Neuronal stem cell (in vitro differentiated cells): ENCODE measurements at regions not wholly inside any gene's neighbourhood (a gene's known extent, or its start where the extent isn't known, plus 50 kb on each side); places are given as distances from the start of the nearest gene placed in this dataset.
A peak's percentile ranks its signal among the peaks of the same experiment; 100 is the strongest.

Source experiments
- DNase-seq: peaks from one replicate; pipeline ENCODE4 v3.0.0-alpha.2; 2013; ENCODE audit warnings: low spot score
- H2AFZ ChIP-seq: one replicate; pipeline ENCODE4 v1.6.1; 2013; ENCODE audit warnings: mild to moderate bottlenecking, low read length, inconsistent platforms
- H2AK5ac ChIP-seq: 2 replicates; pipeline ENCODE4 v1.6.1; 2013; ENCODE audit warnings: low read depth, mild to moderate bottlenecking, inconsistent platforms, low read length, moderate library complexity, mixed read lengths
- H2BK120ac ChIP-seq: 2 replicates; pipeline ENCODE4 v1.6.1; 2013; ENCODE audit warnings: low read depth, mild to moderate bottlenecking, inconsistent platforms, low read length, moderate library complexity, mixed read lengths
- H2BK12ac ChIP-seq: one replicate; pipeline ENCODE4 v1.6.1; 2013; ENCODE audit warnings: low read length, inconsistent platforms
- H2BK15ac ChIP-seq: 2 replicates; pipeline ENCODE4 v1.6.1; 2013; ENCODE audit warnings: mild to moderate bottlenecking, low read length, inconsistent platforms, mixed read lengths
- H2BK5ac ChIP-seq: one replicate; pipeline ENCODE4 v1.6.1; 2013; ENCODE audit warnings: inconsistent platforms, mild to moderate bottlenecking, low read length, moderate library complexity
- H3K14ac ChIP-seq: one replicate; pipeline ENCODE4 v1.6.1; 2013; ENCODE audit warnings: low read length, inconsistent platforms
- H3K18ac ChIP-seq: 2 replicates; pipeline ENCODE4 v1.6.1; 2013; ENCODE audit warnings: low read length, inconsistent platforms
- H3K23ac ChIP-seq: 2 replicates; pipeline ENCODE4 v1.6.1; 2013; ENCODE audit warnings: low read depth, mild to moderate bottlenecking, mixed read lengths, low read length, inconsistent platforms; ENCODE audit not compliant: poor library complexity
- H3K27ac ChIP-seq: replicated peaks from 3 replicates; pipeline ENCODE4 v1.5.1; 2013; ENCODE audit warnings: low read length, inconsistent platforms
- H3K27me3 ChIP-seq, 3 experiments: 2 replicates each; pipeline ENCODE4 v1.6.1; 2013; ENCODE audit warnings: low read length in 3 of 3, mild to moderate bottlenecking in 2 of 3, inconsistent platforms in 1 of 3, low read depth in 1 of 3, mixed read lengths in 1 of 3, moderate library complexity in 1 of 3; ENCODE audit not compliant: control insufficient read depth in 3 of 3, insufficient read depth in 3 of 3
- H3K36me3 ChIP-seq, 2 donors: replicated peaks in 1 of 2; 2 replicates each; pipeline ENCODE4 v1.6.1; 2013; ENCODE audit warnings: low read length in 2 of 2; ENCODE audit not compliant: control insufficient read depth in 2 of 2, insufficient read depth in 2 of 2
- H3K4ac ChIP-seq: 2 replicates; pipeline ENCODE4 v1.6.1; 2013; ENCODE audit warnings: inconsistent platforms, mild to moderate bottlenecking, low read length, moderate library complexity
- H3K4me1 ChIP-seq, 2 donors: 1 replicate in 1 of 2; 2 replicates in 1 of 2; pipeline ENCODE4 v1.6.1; 2013; ENCODE audit warnings: low read length in 2 of 2, low read depth in 1 of 2; ENCODE audit not compliant: control insufficient read depth in 2 of 2, insufficient read depth in 1 of 2
- H3K4me2 ChIP-seq: one replicate; pipeline ENCODE4 v1.6.1; 2013; ENCODE audit warnings: mild to moderate bottlenecking, low read length, inconsistent platforms; ENCODE audit not compliant: insufficient read depth, poor library complexity, severe bottlenecking
- H3K4me3 ChIP-seq, 2 donors: 2 replicates each; pipeline ENCODE4 v1.5.1; 2013; ENCODE audit warnings: low read length in 2 of 2, mild to moderate bottlenecking in 2 of 2, inconsistent platforms in 1 of 2, moderate library complexity in 1 of 2
- H3K79me1 ChIP-seq: one replicate; pipeline ENCODE4 v1.6.1; 2013; ENCODE audit warnings: low read depth, mild to moderate bottlenecking, inconsistent platforms, low read length, moderate library complexity
- H3K9ac ChIP-seq: one replicate; pipeline ENCODE4 v1.6.1; 2013; ENCODE audit warnings: mild to moderate bottlenecking, low read depth, low read length, inconsistent platforms; ENCODE audit not compliant: poor library complexity
- H3K9me3 ChIP-seq, 2 donors: replicated peaks in 1 of 2; 2 replicates each; pipeline versions ENCODE3 to v1.6.1; 2013; ENCODE audit warnings: low read length in 2 of 2, mild to moderate bottlenecking in 2 of 2, inconsistent platforms in 1 of 2, low read depth in 1 of 2, mixed read lengths in 1 of 2, moderate library complexity in 1 of 2; ENCODE audit not compliant: control insufficient read depth in 2 of 2, insufficient read depth in 1 of 2
- H4K8ac ChIP-seq: one replicate; pipeline ENCODE4 v1.6.1; 2013; ENCODE audit warnings: low read depth, mild to moderate bottlenecking, inconsistent platforms, low read length, moderate library complexity
- H4K91ac ChIP-seq: one replicate; pipeline ENCODE4 v1.6.1; 2013; ENCODE audit warnings: low read length, low read depth, mild to moderate bottlenecking, inconsistent platforms; ENCODE audit not compliant: poor library complexity
- WGBS, 2 donors: extraction: QIAGEN DNeasy Blood & Tissue Kit; methylation state at CpG; one replicate each; pipeline ENCODE4 v1.1.7; 2013; ENCODE audit warnings: missing lambda C conversion rate in 2 of 2, mixed read lengths in 1 of 2; ENCODE audit not compliant: insufficient read length in 2 of 2, insufficient replicate concordance in 1 of 2; ENCODE audit errors: extremely low coverage in 2 of 2; 5-methylcytosine and 5-hydroxymethylcytosine counted together

GRCh38 chr7:17689361-17689902 lies 250.9 kb downstream of the SNX13 start:
- Histone ChIP-seq H3K27ac (no peak overlapping the region), H2BK5ac (no peak overlapping the region), H3K27me3 (no peaks in the 10 kb centered on the region), H3K18ac (no peak overlapping the region), H3K4me1 (no peaks in the 10 kb centered on the region), H3K4ac (no peak overlapping the region), H4K91ac (no peak overlapping the region), H2BK120ac (no peak overlapping the region), H3K23ac (no peak overlapping the region), H3K9ac (no peak overlapping the region), H2AK5ac (no peak overlapping the region), H3K36me3 (no peaks in the 10 kb centered on the region), H3K4me2 (no peak overlapping the region), H3K14ac (no peak overlapping the region), H3K4me3 (no peak overlapping the region), H3K79me1 (no peaks in the 10 kb centered on the region), H2BK15ac (no peak overlapping the region), H2BK12ac (no peak overlapping the region), H3K9me3 (peaks cover 0 to 5% of the 10 kb centered on the region in 2 donors), H2AFZ (no peak overlapping the region), H4K8ac (no peak overlapping the region)
- no CpG with 5 or more reads among the region's 5 CpGs for WGBS, 2 donors
- no peak for DNase-seq

GRCh38 chr7:17690030-17690429 lies 250.3 kb downstream of the SNX13 start:
- Histone ChIP-seq H3K18ac (no peak overlapping the region), H3K36me3 (no peaks in the 10 kb centered on the region), H3K4ac (no peak overlapping the region), H2BK15ac (no peak overlapping the region), H3K4me1 (no peaks in the 10 kb centered on the region), H3K9ac (no peak overlapping the region), H3K27ac (no peak overlapping the region), H3K23ac (no peak overlapping the region), H3K14ac (no peak overlapping the region), H2AFZ (no peak overlapping the region), H3K4me2 (no peak overlapping the region), H3K4me3 (no peak overlapping the region), H4K8ac (no peak overlapping the region), H3K79me1 (no peaks in the 10 kb centered on the region), H2BK12ac (no peak overlapping the region), H3K9me3 (peaks cover 0 to 5% of the 10 kb centered on the region in 2 donors), H2BK5ac (no peak overlapping the region), H2BK120ac (no peak overlapping the region), H2AK5ac (no peak overlapping the region), H3K27me3 (no peaks in the 10 kb centered on the region), H4K91ac (no peak overlapping the region)
- no CpG with 5 or more reads among the region's 4 CpGs for WGBS, 2 donors
- DNase-seq: no peak

GRCh38 chr7:17696422-17696821 lies 243.9 kb downstream of the SNX13 start:
- Histone ChIP-seq H3K4me3 (no peak overlapping the region), H3K27me3 (no peaks in the 10 kb centered on the region), H3K4ac (no peak overlapping the region), H2AFZ (peak overlapping the region; percentile 56), H3K9ac (no peak overlapping the region), H3K36me3 (no peaks in the 10 kb centered on the region), H3K79me1 (no peaks in the 10 kb centered on the region), H2BK120ac (no peak overlapping the region), H3K27ac (no peak overlapping the region), H3K4me2 (no peak overlapping the region), H3K18ac (no peak overlapping the region), H2AK5ac (no peak overlapping the region), H2BK15ac (no peak overlapping the region), H3K23ac (no peak overlapping the region), H4K91ac (no peak overlapping the region), H4K8ac (no peak overlapping the region), H2BK5ac (no peak overlapping the region), H3K14ac (no peak overlapping the region), H2BK12ac (no peak overlapping the region), H3K4me1 (peaks cover 0 to 6% of the 10 kb centered on the region in 2 donors), H3K9me3 (peaks cover 10 to 18% of the 10 kb centered on the region in 2 donors)
- no peak for DNase-seq
- WGBS, 2 donors: no CpG with 5 or more reads among the region's 6 CpGs

GRCh38 chr7:17697128-17697881 lies 243.0 kb downstream of the SNX13 start:
- Histone ChIP-seq H4K8ac (no peak overlapping the region), H3K36me3 (no peaks in the 10 kb centered on the region), H3K4me2 (no peak overlapping the region), H3K27me3 (no peaks in the 10 kb centered on the region), H3K18ac (no peak overlapping the region), H2BK12ac (no peak overlapping the region), H3K4ac (no peak overlapping the region), H2BK5ac (no peak overlapping the region), H2BK120ac (no peak overlapping the region), H3K79me1 (no peaks in the 10 kb centered on the region), H3K27ac (no peak overlapping the region), H2AK5ac (no peak overlapping the region), H3K23ac (no peak overlapping the region), H3K4me1 (peaks cover 0 to 6% of the 10 kb centered on the region in 2 donors), H3K4me3 (peak overlapping the region in 1 of 2 donors; percentile 58), H3K9me3 (peaks cover 8 to 18% of the 10 kb centered on the region in 2 donors), H3K9ac (no peak overlapping the region), H2BK15ac (no peak overlapping the region), H2AFZ (no peak overlapping the region), H3K14ac (no peak overlapping the region), H4K91ac (no peak overlapping the region)
- WGBS, 2 donors: no CpG with 5 or more reads among the region's 4 CpGs
- no peak for DNase-seq
